ENCODE measurements at regions not wholly inside any gene's neighbourhood (a gene's known extent, or its start where the extent isn't known, plus 50 kb on each side); places are given as distances from the start of the nearest gene placed in this dataset.
"Not testable (repeated sequence)": the region's sequence is repeated elsewhere in the genome, so short reads cannot be mapped to it uniquely, and the experiment has no call there.

DNA sequence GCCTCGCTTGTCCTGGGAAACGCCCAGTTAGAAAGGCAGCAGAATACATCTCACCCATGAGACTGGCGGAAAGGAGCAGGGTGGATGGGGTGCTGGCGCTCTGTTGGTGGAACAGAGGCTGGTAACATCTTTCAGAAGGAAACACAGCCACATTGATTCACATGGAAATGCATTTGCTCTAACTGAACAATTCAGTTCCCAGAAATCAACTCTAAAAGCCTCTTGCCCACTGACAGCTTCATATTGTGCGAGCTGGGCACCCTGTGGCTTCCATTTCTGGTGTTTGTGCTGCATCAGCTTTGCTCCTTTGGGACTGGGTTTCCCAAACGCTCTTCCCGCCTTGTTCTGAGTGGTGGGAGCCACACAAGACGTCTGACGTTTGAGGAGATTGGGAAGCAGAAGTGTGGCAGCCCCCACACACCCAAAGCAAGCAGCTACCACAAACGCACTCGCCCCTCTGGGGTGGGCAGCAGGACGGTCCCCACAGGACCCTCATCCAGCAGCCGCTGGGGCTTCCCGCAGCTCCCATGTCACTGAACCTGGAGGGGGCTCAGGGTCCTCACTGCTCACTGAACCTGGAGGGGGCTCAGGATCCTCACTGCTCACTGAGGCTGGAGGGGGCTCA lies 229.5 kb downstream of the ERMARD start:
- DNase-seq (ENCODE audit: low read depth) = no peak

- no peak for DNase-seq (ENCODE audit: low read depth)
Measured at GRCh38 chr6:169979873-169980432, 228.5 kb downstream of the ERMARD start.

GRCh38 chr6:169978615-169979161 lies 227.3 kb downstream of the ERMARD start:
- no peak for DNase-seq (ENCODE audit: low read depth)

DNA sequence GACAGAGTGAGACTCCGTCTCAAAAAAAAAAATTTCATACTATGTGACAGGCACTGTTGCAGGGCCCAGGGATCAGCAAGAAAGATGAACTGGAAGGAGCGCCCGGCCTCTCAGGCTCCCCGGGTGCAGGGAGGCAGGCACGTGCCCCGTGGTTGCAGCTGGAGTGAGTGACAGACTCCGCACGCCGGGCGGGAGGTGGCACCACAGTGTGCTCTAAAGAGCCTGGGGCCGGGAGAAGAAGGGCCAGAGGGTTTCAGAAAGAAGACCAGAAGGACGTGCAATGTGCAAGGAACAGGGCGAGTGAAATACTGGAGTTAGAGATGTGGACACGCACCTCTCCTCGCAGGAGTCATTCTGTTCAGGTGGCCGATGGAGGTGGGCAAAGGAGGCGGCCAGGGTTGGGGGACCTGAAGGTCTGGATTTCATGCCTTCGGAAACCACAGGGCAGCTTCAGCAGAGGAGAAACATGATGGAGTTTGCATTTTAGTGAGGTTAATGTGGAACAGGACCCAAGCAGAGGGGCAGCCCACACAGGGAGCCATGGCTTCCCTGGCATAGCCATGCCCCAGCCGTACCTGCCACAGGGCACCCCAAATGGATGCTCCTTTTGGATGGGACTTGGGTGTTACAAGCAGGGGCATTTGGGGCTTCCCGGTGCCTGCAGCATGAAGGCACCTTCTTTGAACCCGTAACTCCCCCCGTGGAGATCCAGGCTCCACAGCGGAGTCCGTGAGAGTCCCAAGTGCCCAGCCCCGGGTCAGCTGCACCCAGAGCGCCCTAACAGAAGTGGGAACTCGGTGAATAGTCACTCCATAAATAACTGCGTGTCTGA lies 226.2 kb downstream of the ERMARD start:
- DNase-seq (ENCODE audit: low read depth) = no peak

DNA sequence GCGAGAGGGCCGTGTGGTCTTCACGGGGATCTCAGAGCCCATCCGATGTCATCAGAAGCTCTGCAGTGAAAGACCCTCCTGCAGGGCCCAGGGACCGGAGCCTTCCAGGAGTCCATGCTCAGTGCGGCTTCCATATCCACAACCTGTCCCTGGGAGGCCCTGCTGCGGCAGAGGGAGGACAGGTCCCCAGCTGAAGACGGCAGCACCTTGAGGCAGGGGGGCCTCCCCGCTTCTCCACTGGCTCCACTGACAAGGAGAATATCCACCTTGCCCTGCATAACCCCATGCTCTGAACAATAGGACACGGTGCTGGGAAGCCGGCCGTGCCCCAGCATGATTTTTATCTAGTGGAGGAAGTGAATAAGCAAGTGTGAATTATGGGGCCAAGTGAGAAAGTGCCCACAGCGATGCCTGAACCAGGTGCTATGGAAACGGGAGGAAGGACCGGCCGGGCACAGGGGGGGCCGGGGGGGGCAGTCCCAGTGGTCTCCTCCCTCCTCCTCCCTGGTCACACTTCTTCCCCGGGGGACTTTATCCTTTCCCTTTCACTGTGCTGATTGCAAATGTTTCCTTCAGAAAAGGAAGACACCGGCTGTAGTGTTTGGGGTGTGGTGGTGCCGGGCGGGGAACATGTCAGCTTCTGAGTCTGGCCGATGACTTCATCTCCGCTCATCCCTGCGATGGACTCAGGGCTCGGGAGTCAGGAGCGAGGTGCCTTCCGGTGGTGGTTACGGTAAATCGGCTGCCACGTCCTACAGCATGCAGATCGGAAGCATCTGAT lies 225.1 kb downstream of the ERMARD start:
- no peak for DNase-seq (ENCODE audit: low read depth)

- no peak for DNase-seq (ENCODE audit: low read depth)
Measured at GRCh38 chr6:169975701-169976100, 224.3 kb downstream of the ERMARD start.

DNA sequence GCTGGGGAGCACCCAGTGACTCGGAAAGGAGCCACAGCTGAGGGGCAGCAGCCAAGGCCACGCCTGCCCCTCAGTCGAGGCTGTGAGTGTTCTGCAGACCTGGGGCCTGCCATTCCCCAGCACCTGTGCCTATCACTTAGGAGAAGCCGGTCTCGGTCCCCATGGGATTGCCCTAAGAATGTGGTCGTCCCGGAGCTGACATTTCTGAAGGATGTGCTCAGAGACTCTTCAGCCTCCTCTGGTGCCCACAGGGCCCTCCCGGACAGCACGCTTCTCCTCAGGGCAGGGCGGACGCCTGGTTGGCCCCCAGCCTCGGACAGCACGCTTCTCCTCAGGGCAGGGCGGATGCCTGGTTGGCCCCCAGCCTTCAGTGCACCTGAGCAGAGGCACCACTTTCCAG lies 223.9 kb downstream of the ERMARD start:
- DNase-seq (ENCODE audit: low read depth) = no peak

DNA sequence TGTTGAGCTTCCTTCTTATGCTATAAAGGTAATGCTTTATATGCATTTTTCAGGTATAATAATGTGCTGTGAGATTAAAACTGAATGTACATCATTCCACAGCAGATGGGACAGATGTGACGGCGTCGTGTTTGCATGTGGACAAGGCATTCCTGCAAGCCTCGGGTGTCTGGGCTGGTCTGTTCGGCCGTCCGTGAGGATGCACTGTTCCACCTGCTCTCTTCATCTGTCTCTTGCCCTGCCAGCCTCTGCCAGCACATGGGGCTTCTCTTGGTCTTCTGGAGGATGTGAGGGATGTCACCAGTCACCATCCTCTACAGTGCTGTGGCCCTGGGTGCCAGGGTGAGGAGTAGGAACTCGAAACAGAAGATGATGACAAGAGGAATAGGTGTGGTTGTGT lies 223.2 kb downstream of the ERMARD start:
- no peak for DNase-seq (ENCODE audit: low read depth)

- not testable (repeated sequence) for DNase-seq (ENCODE audit: low read depth)
Measured at GRCh38 chr6:169973588-169974467, 222.4 kb downstream of the ERMARD start.

- no peak for DNase-seq (ENCODE audit: low read depth)
Measured at GRCh38 chr6:169972736-169973135, 221.3 kb downstream of the ERMARD start.

GRCh38 chr6:169972101-169972651 lies 220.8 kb downstream of the ERMARD start:
- DNase-seq (ENCODE audit: low read depth) = no peak

DNA sequence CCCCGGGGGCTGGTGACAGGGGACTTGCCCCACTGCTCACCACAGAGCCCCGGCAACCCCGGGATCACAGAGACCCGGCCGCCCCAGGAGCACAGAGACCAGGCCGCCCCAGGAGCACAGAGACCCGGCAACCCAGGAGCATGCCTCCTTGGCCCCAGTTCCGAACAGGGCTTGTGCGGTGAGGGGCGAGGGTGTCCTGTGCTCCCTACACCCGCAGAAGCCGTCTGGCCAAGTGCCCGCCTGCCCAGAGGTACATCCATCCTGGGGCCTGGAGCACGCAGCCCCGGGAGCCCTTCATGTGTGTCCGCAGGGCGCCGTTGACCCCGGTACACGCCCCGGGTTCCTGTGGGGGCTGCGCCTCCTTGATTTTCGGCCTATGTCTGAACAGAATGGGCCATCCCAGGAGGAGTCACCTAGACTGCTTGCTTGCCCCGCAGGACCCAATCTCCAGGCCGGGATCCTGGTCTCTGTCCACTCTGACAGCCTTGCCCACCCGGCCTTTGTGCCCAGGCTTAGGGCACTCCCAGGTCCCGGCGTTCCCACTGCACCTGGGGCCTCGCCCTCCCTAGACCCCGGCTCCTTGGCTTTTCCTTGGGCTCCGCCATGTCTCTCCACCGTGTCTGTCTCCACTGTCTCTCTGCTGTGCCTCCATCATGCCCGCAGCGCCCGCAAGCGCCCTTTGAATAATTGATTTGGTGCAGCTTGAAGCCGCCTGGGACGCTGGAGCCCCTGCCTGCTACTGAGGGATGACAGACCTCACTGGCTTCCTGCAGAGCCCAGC lies 219.8 kb downstream of the ERMARD start:
- no peak for DNase-seq (ENCODE audit: low read depth)

DNA sequence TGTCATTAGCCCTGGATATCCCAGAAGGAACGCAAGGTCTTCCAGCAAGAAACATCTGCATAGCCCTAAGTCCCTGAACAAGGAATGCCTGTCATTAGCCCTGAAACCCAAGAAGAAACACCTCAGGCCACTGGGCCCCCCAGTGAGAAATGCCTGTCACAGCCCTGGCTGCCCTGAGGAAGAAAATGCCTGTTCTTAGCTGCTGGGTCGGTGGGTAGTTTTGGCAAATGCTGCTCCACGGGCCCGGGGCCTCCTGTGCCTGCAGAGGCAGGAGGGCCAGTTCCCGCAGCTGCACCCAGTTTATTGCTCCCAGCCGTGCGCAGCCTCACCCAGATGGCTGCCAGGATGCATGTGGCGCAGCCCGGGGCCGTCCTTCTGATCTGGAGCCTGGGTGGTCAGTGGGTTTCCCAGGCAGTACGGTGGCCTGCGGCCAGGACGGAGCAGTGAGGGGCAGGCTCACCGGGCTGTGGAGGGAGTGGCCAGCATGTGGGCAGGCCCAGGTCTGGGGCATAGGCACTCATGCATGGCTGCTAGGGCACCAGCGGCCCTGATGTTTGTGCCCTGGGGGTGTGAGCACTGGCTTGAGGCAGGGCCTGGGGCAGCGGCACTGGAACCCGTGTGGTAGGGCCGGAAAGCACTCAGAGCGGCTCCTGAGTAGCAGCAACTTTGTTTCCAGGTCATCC lies 219.0 kb downstream of the ERMARD start:
- no peak for DNase-seq (ENCODE audit: low read depth)

DNA sequence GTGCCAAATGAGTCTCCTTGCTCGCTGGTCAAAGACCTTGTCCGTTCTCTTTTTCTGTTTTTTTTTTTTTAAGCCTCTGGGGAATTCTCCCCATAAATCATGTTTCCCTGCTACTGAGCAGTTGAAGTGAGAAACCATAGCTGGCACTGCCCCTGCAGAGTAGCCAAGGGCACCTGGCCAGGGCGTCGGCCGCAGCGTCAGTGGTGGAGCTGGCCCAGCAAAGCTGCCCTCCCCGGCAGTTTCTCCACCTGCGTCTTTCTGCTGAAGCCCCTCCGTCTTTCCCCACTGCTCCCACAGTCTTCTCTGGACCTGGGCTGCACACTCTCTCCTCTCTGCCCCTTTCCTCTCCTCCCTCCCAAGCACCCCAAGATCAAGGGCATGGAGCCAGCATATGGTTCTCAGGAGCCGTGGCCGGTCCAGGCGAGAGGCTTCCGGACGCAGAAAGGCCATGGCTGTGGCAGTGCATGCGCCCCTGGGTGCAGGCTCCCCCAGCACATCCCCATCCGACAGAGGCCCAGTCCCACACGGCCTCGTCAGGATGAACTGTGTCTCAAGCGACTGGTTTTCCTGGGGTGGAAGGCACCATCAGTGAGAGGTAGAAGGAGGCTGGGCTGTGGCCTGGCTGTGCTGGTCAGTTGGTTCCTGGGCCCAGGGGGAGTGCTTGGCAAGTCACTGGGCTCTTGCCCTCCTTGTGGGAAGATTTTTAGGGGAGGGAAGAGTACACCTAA lies 218.1 kb downstream of the ERMARD start:
- DNase-seq (ENCODE audit: low read depth) = no peak

DNA sequence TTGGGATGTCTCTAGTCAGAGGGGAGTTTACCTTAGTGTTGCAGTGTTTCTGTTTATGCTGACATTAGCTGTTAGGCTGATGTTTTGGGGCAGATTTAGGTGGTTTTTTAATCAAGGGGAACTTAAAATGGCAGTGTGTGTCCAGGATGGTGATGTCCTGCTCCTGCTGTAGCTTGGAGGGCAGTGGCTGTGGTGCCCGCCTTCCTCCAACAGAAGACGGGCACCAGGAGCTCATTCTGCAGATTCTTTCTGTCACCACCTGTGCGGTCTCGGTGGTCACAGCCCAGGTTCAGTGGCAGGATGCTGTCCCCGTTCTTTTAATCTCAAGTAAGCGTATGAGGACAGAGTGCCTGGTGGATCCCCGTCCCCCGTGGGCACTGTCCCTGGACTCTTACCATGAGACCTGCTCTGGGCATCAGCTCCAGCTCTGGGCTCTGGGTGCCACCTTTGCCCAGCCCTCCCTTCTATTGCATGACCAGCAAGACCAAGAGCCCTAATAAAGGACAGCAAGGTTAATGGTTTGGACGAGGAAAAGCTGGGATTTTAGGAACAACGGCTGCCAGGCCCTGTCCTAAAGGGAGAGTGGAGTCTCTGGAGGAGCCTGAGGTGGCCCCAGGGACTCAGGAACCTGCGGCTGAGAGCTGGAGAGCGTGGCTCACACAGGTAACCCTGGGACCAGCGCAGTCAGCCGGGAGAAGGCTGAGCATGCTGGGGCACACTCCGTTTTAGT lies 217.3 kb downstream of the ERMARD start:
- DNase-seq (ENCODE audit: low read depth) = no peak

DNA sequence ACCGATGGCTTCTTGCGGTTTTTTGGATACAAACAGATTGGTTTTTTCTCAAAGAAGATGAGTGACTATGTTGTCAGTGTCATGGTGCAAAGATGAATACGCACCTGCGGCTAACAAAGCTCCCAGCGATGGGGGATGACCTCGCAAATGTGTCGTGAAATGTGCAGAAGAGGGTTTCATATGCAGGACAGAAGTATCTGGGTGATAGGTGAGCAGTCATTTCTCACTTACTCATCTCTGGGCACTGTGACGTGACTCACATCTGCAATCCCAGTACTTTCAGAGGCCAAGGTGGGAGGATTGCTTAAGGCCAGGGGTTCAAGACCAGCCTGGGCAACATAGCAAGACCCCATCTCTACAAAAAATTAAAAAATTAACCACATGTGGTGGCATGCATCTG lies 216.3 kb downstream of the ERMARD start:
- no peak for DNase-seq (ENCODE audit: low read depth)

- no peak for DNase-seq (ENCODE audit: low read depth)
Measured at GRCh38 chr6:169966312-169967181, 215.1 kb downstream of the ERMARD start.
